ENCODE measurements at regions not wholly inside any gene's neighbourhood (a gene's known extent, or its start where the extent isn't known, plus 50 kb on each side); places are given as distances from the start of the nearest gene placed in this dataset.

DNA sequence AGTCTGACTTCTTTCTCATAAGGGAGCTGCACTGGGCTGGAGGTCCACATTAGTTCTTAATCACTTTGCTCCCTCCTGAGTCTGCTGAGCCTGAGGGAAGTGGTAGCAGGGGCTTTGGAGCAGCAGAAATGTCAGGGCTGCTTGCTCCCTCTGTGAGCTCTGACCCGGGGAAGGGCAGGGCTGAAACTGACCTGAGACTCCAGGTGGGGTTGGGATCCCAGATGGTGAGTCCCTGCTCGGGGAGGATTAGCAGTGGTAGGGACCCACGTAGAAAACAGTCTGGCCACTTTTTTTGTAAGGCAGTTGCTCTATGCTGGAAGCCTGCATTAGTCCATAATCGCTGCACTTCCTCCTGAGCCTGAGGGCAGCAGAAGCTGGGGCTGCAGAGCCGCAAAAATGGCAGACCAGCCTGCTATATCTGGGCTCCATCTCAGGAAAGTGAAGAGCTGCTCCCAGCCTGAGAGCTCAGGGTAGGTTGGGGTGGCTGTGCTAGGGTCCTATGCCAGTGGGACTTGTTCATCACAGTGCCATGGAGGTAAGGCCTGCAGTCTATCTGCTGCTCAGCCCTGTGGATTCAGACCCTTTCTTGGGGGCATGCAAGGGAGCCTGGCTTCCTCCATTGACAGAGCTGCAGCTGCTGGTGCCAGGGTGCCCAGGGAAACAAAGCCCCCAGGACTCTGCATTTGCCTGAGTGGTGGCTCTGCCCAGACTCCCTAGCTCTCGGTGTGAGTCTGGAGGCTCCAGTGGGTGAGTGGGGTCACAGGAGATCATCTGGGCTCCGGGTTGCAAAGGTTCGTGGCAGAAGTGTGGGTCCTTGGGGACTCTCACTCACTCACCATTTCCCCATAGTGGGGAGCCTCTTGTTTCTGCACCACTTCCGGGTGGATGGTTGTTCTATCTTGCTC, 854.3 kb downstream of the LUZP2 start:
- H3K27me3 ChIP-seq (ENCODE audit: control insufficient read depth in 3 of 3, insufficient read depth in 3 of 3, low read length in 2 of 3) = no peaks in the 10 kb centered on the region
- no peak overlapping the region for H3K27ac ChIP-seq (ENCODE audit: low read depth in 1 of 2, low read length in 1 of 2)
- no peak for DNase-seq
- ATAC-seq (ENCODE audit: insufficient read depth, low FRiP score) = no peak
- H3K4me1 ChIP-seq (ENCODE audit: control insufficient read depth in 5 of 5, insufficient read depth in 5 of 5, low read length in 5 of 5) = no peaks in the 10 kb centered on the region
- no peaks in the 10 kb centered on the region for H3K36me3 ChIP-seq (ENCODE audit: control insufficient read depth in 4 of 4, insufficient read depth in 4 of 4, low read length in 4 of 4)
- no peak overlapping the region for H3K4me3 ChIP-seq
- H3K9ac ChIP-seq (ENCODE audit: insufficient read depth in 1 of 2, low read length in 2 of 2) = no peak overlapping the region
- TF ChIP-seq, protein P1, sequence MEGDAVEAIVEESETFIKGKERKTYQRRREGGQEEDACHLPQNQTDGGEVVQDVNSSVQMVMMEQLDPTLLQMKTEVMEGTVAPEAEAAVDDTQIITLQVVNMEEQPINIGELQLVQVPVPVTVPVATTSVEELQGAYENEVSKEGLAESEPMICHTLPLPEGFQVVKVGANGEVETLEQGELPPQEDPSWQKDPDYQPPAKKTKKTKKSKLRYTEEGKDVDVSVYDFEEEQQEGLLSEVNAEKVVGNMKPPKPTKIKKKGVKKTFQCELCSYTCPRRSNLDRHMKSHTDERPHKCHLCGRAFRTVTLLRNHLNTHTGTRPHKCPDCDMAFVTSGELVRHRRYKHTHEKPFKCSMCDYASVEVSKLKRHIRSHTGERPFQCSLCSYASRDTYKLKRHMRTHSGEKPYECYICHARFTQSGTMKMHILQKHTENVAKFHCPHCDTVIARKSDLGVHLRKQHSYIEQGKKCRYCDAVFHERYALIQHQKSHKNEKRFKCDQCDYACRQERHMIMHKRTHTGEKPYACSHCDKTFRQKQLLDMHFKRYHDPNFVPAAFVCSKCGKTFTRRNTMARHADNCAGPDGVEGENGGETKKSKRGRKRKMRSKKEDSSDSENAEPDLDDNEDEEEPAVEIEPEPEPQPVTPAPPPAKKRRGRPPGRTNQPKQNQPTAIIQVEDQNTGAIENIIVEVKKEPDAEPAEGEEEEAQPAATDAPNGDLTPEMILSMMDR (IDR thresholded peaks at IDR 0.05; ENCODE audit: control extremely low read depth, extremely low read depth) = no peak
- peaks cover 0 to 4% (median 0%) of the 10 kb centered on the region in 4 donors for H3K9me3 ChIP-seq (ENCODE audit: control insufficient read depth in 4 of 4, insufficient read depth in 3 of 4, low read length in 3 of 4)
- 84 to 88% methylated on average over 9 of the region's 9 CpGs for WGBS, 2 donors

- H3K9me3 ChIP-seq (ENCODE audit: control insufficient read depth in 4 of 4, insufficient read depth in 3 of 4, low read length in 3 of 4) = no peaks in the 10 kb centered on the region
- ATAC-seq (ENCODE audit: insufficient read depth, low FRiP score) (no peak), DNase-seq (no peak)
- TF ChIP-seq, protein P1 (IDR thresholded peaks at IDR 0.05; ENCODE audit: control extremely low read depth, extremely low read depth) = no peak
- no peak overlapping the region for H3K4me3 ChIP-seq
- H3K36me3 ChIP-seq (ENCODE audit: control insufficient read depth in 4 of 4, insufficient read depth in 4 of 4, low read length in 4 of 4) = no peaks in the 10 kb centered on the region
- no peak overlapping the region for H3K27ac ChIP-seq (ENCODE audit: low read depth in 1 of 2, low read length in 1 of 2)
- 58 to 66% methylated on average over 2 of the region's 2 CpGs for WGBS, 2 donors
- H3K27me3 ChIP-seq (ENCODE audit: control insufficient read depth in 3 of 3, insufficient read depth in 3 of 3, low read length in 2 of 3) = no peaks in the 10 kb centered on the region
- H3K4me1 ChIP-seq (ENCODE audit: control insufficient read depth in 5 of 5, insufficient read depth in 5 of 5, low read length in 5 of 5) = no peaks in the 10 kb centered on the region
- H3K9ac ChIP-seq (ENCODE audit: insufficient read depth in 1 of 2, low read length in 2 of 2) = no peak overlapping the region
These were observed 860.3 kb downstream of the LUZP2 start for GRCh38 chr11:25357133-25357532.

DNA sequence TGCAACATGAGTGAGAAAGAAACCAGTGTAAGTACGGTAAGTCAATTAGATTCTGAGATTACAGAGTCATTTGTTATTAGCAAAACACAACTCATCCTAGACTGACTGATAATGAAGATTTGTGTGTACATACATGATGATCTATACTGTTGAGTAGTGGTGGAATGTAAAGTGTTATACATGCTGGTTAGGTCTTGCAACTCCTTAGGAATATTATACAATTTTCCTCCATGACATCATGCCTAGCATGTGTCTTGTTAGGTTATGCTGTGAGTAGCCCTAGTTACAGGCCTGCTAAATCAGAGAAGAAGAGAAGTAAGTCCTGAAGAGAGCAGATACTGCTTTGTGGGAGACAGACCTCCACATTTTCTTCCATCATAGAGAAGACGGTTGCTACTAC, 880.6 kb downstream of the LUZP2 start:
- H3K27me3 ChIP-seq (ENCODE audit: control insufficient read depth in 3 of 3, insufficient read depth in 3 of 3, low read length in 2 of 3) = no peaks in the 10 kb centered on the region
- H3K9ac ChIP-seq (ENCODE audit: insufficient read depth in 1 of 2, low read length in 2 of 2) = no peak overlapping the region
- 93 to 97% methylated on average over 2 of the region's 2 CpGs for WGBS, 2 donors
- DNase-seq = no peak
- no peaks in the 10 kb centered on the region for H3K36me3 ChIP-seq (ENCODE audit: control insufficient read depth in 4 of 4, insufficient read depth in 4 of 4, low read length in 4 of 4)
- peaks cover 0 to 6% (median under 1%) of the 10 kb centered on the region in 4 donors for H3K9me3 ChIP-seq (ENCODE audit: control insufficient read depth in 4 of 4, insufficient read depth in 3 of 4, low read length in 3 of 4)
- TF ChIP-seq, protein P1 (IDR thresholded peaks at IDR 0.05; ENCODE audit: control extremely low read depth, extremely low read depth) = no peak
- H3K27ac ChIP-seq (ENCODE audit: low read depth in 1 of 2, low read length in 1 of 2) = no peak overlapping the region
- H3K4me1 ChIP-seq (ENCODE audit: control insufficient read depth in 5 of 5, insufficient read depth in 5 of 5, low read length in 5 of 5) = no peaks in the 10 kb centered on the region
- no peak for ATAC-seq (ENCODE audit: insufficient read depth, low FRiP score)
- H3K4me3 ChIP-seq = no peak overlapping the region
